Skeletal muscle cell (primary cell): ENCODE measurements at regions not wholly inside any gene's neighbourhood (a gene's known extent, or its start where the extent isn't known, plus 50 kb on each side); places are given as distances from the start of the nearest gene placed in this dataset.
"Not testable (repeated sequence)": the region's sequence is repeated elsewhere in the genome, so short reads cannot be mapped to it uniquely, and the experiment has no call there.

Source experiments
- DNase-seq: peaks from one replicate; pipeline ENCODE4 v3.0.0-alpha.2; 2010; ENCODE audit warnings: low read depth
- H3K4me3 ChIP-seq: 2 replicates; pipeline ENCODE4 v1.5.1; 2011; ENCODE audit warnings: low read depth, mild to moderate bottlenecking, control low read depth, low read length, moderate library complexity

DNA sequence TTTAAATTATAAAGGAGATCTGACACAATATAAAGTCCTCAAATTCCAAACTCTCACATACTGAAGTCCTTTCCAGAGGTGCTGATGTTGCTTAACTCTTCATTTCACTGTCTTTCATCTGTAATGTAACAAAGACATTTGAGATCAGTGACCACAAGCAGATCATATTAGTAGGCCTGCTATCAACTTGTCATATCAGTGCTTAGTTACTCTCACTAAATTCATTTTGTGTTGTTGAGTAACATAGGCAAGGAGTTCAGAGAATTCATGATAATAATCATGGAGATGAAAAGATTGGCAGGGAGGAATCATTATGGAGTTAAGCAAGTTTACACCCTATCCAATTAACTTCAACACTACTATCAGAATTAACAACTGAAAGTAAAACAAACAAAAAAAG is 571.0 kb upstream of the ARRDC3 start:
- no peak for DNase-seq
- no peak overlapping the region for H3K4me3 ChIP-seq

DNA sequence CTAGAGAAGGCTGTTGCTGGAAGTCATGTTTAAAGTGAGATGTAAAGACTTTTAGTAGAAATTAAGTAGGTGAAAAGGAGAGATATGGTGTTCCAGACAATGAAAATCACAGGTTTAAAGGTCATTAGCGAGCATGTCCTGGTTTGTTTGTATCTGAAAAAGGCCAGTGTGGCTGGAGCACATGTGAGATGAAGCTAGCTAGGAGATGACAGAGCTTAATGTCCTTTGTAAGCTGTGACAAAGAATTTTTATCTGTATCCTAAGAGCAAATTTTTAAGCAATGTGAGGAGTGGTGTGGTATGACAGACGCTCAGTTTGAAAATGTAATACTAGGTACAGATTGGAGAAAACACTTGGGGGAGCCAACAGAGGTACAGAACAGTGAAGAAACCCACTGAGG is 567.2 kb upstream of the ARRDC3 start:
- H3K4me3 ChIP-seq, result no peak overlapping the region
- no peak for DNase-seq

DNA sequence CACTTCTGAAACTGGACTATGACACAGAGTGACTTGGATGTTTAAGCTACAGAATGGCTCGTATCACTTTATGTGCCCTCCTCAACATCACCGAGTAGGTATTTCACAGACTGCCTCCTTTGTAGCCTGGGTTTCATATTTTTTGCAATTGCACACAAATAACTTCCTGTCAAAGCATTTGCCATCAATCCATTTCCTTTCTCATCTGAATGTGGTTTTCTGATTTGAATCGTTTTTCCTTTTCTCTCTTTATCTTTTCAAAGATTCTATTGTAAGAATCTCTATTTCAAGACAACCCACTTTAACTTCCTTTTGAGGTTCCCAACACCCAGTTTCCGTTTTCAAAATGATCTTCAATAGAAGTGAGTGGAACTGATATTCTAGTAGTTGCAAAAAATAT is 563.8 kb upstream of the ARRDC3 start:
- no peak overlapping the region for H3K4me3 ChIP-seq
- DNase-seq, result no peak

DNA sequence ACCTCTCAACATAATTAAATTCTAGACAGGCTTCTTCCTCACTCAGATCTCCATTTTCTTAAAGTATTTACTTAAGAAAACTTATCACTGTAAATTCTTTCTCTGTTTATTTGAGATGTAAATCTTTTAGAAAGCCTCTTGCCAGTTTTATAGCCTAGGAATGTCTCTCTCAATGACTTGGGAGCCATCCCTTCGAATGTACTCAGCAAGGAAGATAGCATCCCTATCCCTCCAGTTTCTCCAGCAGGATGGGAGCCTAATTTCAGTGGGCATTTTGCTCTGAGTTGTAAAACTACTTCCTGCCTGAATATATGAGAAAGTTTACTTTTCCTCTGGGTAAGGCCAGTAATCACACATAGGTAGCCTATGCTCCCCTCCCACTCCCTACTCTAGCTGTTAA is 558.5 kb upstream of the ARRDC3 start:
- DNase-seq, result no peak
- no peak overlapping the region for H3K4me3 ChIP-seq

DNA sequence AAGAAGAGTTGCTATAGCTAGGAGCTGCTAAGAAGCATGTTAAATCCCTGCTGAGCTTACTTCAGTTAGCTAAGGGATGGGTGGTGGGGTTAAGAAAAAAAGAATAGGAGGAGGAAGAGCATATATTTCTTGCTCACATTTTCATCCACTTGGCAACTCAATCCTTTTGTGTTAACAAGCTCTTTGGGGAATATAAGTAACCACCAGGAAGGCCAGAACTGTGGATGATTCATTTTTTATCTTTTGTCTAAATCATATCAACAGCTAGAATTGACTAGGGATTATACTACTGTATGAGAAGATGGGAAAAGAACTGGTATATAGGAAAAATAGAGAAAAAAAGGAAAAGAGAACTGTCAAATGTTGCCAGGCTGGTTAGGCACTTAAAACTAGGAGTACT is 555.3 kb upstream of the ARRDC3 start:
- DNase-seq, result peak; percentile 63
- H3K4me3 ChIP-seq, result no peak overlapping the region

DNA sequence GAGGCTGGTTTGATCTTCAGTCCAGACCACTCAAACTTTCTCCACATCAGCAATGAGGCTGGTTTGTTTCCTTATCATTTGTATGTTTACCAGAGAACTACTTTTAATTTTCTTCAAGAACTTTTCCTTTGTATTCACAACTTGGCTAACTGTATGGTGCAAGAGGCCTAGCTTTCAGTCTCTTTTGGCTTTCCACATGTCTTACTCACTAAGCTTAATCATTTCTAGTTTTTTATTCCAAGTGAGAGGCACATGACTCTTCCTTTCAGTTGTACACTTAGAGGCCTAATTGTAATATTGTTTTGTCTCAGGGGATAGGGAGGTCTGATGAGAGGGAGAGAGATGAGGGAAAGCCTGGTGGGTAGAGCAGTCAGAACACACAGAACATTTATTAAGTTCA is 554.0 kb upstream of the ARRDC3 start:
- DNase-seq, result no peak
- H3K4me3 ChIP-seq, result no peak overlapping the region

DNA sequence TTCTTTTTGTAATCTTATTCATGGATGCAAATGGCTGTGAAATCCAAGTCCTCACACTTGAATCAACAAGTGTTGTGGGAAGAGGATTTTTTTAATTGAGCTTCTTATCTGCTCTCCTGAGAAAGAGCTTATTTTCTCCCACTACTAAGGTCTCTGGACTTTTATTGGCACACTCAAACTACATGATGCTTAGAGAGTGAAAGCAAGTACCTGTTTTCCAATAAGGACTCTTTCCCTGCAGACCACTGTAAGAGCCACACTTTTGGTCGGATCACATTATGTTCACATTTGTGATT is 546.4 kb upstream of the ARRDC3 start:
- DNase-seq, result no peak
- H3K4me3 ChIP-seq, result no peak overlapping the region

DNA sequence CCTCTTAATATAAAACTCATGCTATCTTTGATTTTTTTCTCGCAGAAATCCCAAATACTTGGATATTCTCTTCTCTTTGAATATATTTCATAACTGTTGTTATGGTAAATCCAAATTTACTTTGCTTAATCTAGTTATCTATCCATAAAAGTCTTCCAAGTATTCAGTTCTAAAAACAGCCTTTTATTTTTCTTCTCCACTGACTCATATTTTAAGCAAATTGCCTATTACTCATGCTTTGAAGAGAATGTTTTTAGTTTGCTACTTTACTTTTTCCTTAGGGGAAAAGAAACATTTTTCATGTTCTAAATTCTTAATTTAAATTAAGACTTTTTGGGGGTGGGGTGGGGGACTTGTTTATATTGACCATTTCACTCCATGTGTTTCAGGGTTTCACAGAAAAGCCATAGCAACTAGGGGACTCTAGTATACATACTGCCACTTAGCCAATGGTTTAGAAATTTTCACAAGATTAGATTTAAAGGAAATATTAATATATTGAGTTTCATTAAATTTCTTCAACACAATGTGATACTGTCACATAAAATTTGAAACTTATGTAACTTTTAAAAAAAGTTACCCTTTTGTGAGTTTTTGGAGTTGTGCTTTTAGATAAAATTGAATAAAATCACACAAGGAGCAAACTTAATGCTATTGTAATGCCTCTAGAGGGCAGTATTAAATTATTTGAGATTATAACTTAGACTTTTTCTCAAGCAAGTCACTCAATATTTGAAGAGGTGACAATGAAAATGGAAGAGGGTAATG is 545.8 kb upstream of the ARRDC3 start:
- no peak for DNase-seq

DNA sequence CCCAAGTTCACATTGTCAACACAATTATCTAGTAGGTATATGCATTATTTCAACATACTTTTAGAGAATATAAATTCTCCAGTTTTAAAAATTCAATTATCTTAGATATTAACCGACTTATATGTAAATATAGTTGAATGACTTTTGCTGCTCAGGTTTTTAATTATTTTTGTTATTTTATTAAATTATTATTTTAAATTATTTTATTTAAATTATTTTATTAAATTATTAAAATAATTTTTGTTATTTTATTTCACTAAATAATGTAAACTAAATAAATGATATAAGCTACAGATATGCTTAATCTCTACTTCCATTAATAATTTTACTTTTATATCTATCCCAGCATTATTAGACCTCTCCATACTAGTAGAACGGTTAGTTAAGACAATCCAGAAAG is 544.3 kb upstream of the ARRDC3 start:
- DNase-seq, result no peak

More for the DNA sequence above, 545.8 kb upstream of the ARRDC3 start:
- no peak overlapping the region for H3K4me3 ChIP-seq

DNA sequence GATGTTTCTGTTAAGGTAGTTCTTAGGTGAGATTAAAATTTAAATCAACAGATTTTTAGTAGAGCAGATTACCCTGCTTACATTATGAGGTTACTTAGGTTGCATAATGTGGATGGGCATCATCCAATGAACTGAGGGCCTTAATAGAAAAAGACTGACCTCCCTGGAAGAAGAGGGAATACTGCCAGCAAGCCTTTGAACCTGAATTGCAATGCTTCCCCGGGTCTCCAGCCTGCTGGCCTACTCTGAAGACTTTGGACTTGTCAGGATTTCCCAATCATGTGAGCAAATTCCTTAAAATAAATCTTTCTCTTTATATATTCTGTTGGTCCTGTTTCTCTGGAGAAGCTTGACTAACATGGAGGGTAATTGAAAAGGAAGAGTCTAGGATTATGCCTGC is 542.1 kb upstream of the ARRDC3 start:
- no peak for DNase-seq

More for the DNA sequence above, 544.3 kb upstream of the ARRDC3 start:
- H3K4me3 ChIP-seq, result no peak overlapping the region

DNA sequence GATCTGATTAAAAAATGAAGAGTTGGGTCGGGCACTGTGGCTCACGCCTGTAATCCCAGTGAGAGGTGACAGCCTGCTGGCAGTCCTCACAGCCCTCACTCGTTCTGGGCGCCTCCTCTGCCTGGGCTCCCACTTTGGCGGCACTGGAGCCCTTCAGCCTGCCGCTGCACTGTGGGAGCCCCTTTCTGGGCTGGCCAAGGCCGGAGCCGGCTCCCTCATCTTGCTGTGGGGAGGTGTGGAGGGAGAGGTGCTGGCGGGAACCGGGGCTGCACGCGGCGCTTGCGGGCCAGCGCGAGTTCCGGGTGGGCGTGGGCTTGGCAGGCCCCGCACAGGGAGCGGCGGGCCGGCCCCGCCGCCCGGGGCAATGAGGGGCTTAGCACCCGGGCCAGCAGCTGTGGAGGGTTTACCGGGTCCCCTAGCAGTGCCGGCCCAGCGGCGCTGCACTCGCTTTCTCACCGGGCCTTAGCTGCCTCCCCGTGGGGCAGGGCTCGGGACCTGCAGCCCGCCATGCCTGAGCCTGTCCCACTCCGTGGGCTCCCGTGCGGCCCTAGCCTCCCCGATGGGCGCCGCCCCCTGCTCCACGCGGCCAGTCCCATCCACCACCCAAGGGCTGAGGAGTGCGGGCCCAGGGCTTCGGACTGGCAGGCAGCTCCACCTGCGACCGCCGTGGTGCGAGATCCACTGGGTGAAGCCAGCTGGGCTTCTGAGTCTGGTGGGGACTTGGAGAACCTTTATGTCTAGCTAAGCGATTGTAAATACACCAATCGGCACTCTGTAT is 534.1 kb upstream of the ARRDC3 start:
- DNase-seq, H3K4me3 ChIP-seq: not testable (repeated sequence)

More for the DNA sequence above, 542.1 kb upstream of the ARRDC3 start:
- no peak overlapping the region for H3K4me3 ChIP-seq

DNA sequence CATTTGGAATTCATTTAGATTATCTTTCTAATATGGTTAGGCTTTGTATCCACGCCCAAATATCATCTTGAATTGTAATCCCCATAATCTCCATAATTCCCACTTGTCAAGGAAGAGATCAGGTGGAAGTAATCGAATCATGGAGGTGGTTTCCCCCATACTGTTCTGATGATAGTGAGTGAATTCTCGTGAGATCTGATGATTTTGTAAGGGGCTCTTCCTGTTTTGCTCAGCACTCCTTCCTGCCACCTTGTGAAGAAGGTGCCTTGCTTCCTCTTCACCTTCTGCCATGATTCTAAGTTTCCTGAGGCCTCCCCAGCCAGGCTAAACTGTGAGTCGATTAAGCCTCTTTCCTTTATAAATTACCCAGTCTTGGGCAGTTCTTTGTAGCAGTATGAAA is 527.5 kb upstream of the ARRDC3 start:
- no peak for DNase-seq
- H3K4me3 ChIP-seq, result no peak overlapping the region

DNA sequence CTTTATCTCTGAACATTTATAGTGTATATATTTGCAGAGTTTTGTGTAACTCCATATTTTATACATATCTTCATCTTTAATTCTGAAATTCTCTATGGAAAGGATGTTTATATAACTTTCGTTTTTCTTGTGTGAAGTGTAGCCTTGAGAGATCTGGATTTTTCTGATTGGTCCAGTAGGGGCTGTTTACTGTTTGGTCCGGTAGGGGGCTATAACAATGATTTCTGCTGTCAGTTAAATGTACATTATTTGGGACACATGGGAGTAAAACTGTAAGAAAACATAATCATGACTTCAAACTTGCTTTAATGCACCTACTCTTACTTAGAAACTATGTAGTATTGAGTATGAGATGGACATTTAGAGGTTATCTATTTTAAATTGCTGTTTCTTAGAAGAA is 527.1 kb upstream of the ARRDC3 start:
- no peak overlapping the region for H3K4me3 ChIP-seq
- DNase-seq, result no peak

DNA sequence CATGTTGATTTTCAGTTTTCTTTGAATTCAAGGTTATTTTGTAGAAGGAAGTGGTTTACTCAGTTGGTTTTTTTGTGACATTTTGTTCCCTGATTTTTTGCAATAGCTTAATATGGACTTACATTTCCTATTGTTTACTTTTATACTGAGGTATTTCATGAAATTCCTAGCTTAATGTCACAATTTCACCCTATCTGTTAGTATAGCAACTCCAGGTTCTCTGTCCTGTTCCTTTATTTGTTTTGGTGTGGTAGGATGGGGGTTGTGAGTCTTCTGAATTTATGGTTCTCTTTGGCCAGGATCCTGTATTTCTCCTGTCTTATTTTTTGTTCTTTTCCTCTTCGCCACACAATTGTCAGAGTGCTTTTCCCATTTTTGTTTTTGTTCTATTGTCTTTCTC is 523.4 kb upstream of the ARRDC3 start:
- DNase-seq, result no peak
- no peak overlapping the region for H3K4me3 ChIP-seq

DNA sequence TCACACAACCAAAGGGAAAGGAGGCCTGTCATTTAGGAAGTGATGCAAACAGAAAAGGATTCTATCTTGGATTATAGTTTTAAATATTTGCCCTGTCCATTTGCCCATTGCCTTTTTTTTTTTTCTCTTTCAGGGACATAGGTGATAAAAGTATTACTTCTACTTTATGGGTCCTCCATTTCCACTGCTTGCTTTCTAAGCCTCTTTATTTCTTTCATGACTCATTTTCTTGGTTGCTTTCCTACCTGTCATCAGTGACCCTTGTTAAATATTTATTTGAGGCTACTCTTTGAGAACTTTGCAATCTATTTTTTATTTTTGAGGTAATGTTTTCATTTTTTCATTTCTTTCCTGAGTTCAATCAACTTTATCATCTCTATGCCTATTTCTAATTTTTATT is 522.9 kb upstream of the ARRDC3 start:
- H3K4me3 ChIP-seq, result no peak overlapping the region
- no peak for DNase-seq

DNA sequence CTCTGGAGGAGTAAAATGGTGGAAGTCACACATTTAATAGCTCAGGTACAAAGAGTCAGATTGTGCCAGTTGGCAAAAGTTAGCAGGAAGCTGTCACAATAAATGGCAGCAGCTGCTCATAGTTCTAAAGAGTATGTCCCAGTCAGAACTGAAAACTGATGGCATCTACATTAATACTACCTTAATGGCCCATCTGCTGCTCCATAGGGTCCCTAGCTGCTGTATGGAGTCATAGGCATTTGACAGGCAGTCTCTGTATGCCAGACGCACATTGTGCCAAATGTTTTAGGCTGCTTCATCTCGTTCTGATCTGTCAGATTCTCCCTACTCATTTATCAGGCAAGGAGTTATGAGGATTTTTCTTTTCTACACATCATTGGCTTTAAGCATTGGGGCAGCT is 515.8 kb upstream of the ARRDC3 start:
- DNase-seq, result no peak
- H3K4me3 ChIP-seq, result no peak overlapping the region

DNA sequence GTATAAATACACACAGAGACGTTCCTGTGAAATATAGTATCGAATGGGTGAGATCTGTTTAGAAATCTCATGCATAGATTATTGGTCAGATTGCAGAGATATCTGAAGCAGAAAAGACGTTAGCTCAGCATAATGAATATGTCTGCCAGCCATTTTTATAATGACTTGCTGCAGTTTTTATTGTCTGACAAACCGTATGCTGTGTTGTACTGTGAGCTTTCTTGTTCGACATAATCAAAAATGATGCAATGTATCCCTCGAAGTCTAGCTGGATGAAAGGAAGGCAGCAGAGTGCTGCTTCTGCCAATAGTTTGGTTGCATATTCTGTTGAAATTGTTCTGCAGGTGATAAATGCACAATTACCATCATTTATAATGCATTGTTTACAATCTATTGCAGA is 514.9 kb upstream of the ARRDC3 start:
- no peak for DNase-seq
- no peak overlapping the region for H3K4me3 ChIP-seq

DNA sequence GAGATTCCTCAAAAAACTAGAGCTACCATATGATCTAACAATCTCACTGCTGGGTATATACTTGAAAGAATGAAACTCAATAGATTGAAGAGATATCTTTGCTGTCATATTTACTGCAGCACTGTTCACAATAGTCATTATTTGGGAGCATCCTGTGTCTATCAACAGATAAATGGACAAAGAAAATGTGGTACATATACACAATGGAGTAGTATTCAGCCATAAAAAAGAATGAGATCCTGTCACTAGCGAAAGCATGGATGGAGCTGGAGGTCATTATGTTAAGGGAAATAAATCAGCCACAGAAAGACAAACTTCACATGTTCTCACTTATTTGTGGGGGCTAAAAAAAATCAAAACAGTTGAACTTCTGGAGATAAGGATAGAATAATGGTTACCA is 505.7 kb upstream of the ARRDC3 start:
- no peak for DNase-seq
- H3K4me3 ChIP-seq, result no peak overlapping the region

DNA sequence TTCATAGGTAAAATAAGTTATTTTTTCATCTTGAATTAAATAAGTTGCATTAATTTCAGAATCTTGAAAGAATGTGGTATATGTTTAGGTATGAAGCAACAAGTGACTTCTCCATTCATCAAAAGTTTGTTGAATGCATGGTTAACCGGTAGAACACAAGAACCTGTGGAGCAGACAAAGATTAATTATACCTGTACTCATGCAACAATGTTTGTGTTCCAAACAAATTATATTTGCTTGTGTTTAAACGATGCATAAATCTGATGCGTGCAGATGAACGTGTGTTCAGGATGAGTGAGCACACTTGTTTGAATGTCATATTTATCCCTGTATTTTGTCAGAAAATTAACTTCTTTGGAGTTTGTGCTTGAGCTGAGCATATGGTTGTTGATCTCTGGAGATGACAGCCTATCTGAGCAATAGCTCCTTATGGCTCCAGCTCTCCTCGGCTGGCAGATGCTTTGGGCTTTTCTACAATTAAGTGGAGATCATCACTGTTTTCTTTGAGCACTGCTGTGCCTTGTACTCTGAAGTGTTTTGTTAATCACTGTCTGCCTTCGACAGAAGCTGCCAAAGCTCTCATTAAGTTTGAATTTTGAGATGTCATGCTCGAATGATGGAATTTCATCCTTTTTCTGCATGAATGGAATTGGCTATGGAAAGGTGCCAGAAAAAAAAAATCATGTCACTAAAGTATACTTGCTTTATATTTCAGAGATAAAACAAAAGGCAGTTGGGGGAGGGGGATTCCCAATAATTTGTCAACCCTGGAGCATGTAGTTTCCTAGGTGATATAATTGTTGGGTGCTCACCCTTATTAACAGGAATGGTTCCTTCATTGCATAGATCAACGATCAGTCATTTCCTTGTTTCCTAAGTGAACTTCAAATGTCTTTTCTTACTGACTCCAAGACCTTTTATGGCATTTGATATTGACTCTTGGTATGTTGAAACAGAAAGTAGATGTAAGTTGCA is 502.5 kb upstream of the ARRDC3 start:
- DNase-seq, result no peak
- no peak overlapping the region for H3K4me3 ChIP-seq

DNA sequence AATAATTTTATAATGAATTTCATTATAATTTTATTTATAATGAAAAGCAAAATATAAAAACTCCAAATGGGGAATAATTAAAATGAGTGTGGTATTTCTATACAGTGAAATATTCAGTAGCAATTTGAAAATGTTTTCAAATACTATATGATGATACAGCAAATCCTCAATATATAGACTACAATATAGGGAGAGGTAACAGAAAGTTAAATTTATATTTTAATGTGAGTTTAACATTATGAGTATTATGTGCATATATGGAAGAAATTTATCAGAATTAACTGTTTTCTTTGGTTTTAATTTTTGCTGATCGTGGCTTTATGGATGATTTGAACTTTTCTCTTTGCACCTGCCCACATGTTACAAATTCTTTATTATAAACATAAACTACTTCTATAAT is 500.9 kb upstream of the ARRDC3 start:
- DNase-seq, result no peak
- H3K4me3 ChIP-seq, result no peak overlapping the region
